ENCODE measurements at regions not wholly inside any gene's neighbourhood (a gene's known extent, or its start where the extent isn't known, plus 50 kb on each side); places are given as distances from the start of the nearest gene placed in this dataset.

DNA sequence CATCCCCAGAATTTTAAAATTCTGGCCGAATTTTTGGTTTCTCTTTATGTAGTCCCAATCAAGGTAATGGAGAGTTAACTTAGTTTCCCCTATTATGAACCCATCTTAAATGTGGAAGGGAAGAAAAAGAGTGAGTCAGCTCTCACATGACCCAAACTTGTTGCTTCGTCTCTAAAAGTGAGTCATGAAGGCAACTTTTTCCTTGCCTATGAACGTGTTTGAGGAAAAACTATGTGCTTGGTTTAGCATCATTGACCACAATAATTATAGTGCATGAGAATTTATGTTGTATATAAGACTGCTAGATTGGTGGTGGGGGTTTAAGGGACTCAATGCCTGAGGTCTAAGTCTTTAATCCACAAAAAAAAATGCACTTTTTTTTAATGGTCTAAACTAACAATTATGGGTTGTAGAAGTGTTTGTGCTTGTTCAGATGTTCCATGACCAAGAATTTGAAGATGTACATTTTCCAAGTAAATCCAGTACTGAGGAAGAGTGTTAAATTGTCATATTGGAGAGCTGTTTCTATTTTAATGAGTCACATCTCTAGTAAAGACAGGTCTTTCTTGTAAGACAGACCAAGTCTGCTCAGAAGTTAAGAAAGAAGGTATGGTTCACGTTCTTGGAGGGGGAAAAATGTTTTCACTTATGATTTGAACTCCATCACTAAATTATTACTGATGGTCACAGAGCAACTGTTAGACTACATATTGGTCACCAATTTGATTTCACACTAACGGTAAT, 409.9 kb upstream of the MARCKS start:
- TF ChIP-seq POLR2A (IDR thresholded peaks at IDR 0.05) (no peak), CTCF (IDR thresholded peaks at IDR 0.05) (no peak), POLR2AphosphoS5 (IDR thresholded peaks at IDR 0.05) (no peak)
